ENCODE measurements at regions not wholly inside any gene's neighbourhood (a gene's known extent, or its start where the extent isn't known, plus 50 kb on each side); places are given as distances from the start of the nearest gene placed in this dataset.

- H3K27ac ChIP-seq (ENCODE audit: low read depth in 1 of 2, low read length in 2 of 2): no peak overlapping the region
- 36% methylated on average over 6 of the region's 6 CpGs for whole genome bisulfite sequencing
- no peak for DNase-seq (ENCODE audit: low spot score)
- no peaks in the 10 kb centered on the region for H3K9me3 ChIP-seq (ENCODE audit: control insufficient read depth in 4 of 4, low read length in 3 of 4)
- H3K4me1 ChIP-seq (ENCODE audit: control insufficient read depth in 4 of 4, insufficient read depth in 4 of 4, low read length in 3 of 4): no peaks in the 10 kb centered on the region
- no peaks in the 10 kb centered on the region for H3K36me3 ChIP-seq (ENCODE audit: control insufficient read depth in 4 of 4, insufficient read depth in 3 of 4, low read depth in 1 of 4, low read length in 3 of 4)
- H3K9ac ChIP-seq (ENCODE audit: low read depth in 1 of 2, low read length in 2 of 2): no peak overlapping the region
- H3K27me3 ChIP-seq (ENCODE audit: control insufficient read depth in 4 of 4, insufficient read depth in 4 of 4, low read length in 3 of 4): no peaks in the 10 kb centered on the region
- H3K4me3 ChIP-seq (ENCODE audit: low read depth in 1 of 3, low read length in 3 of 3): no peak overlapping the region
- TF ChIP-seq TAF1 (conservative IDR thresholded peaks at IDR 0.05) (no peak), MAX (IDR thresholded peaks at IDR 0.05) (no peak)
Measured at GRCh38 chr5:155136216-155136850, 122.8 kb downstream of the KIF4B start.

GRCh38 chr5:155137683-155138082 lies 124.1 kb downstream of the KIF4B start:
- TF ChIP-seq FOXA2 (IDR thresholded peaks at IDR 0.05): no peak
- no peak for TF ChIP-seq MAX (IDR thresholded peaks at IDR 0.05)
- TF ChIP-seq JUND (IDR thresholded peaks at IDR 0.05): no peak
- TF ChIP-seq HNF4G (IDR thresholded peaks at IDR 0.05): no peak
- no peak for TF ChIP-seq EGR1 (IDR thresholded peaks at IDR 0.05; ENCODE audit: low read depth in 2 of 2)
- no peak for TF ChIP-seq CTCF (IDR thresholded peaks at IDR 0.05; ENCODE audit: low read depth, low read length, missing input control)
- no peak for TF ChIP-seq TAF1 (conservative IDR thresholded peaks at IDR 0.05)
- no peak for TF ChIP-seq SP1 (IDR thresholded peaks at IDR 0.05)
- 68% methylated on average over 3 of the region's 3 CpGs for WGBS

GRCh38 chr5:155140646-155141045 lies 127.1 kb downstream of the KIF4B start:
- Histone ChIP-seq H3K9me3 (ENCODE audit: control insufficient read depth in 4 of 4, low read length in 3 of 4) (no peaks in the 10 kb centered on the region), H3K36me3 (ENCODE audit: control insufficient read depth in 4 of 4, insufficient read depth in 3 of 4, low read depth in 1 of 4, low read length in 3 of 4) (no peaks in the 10 kb centered on the region), H3K4me1 (ENCODE audit: control insufficient read depth in 4 of 4, insufficient read depth in 4 of 4, low read length in 3 of 4) (no peaks in the 10 kb centered on the region), H3K9ac (ENCODE audit: low read depth in 1 of 2, low read length in 2 of 2) (no peak overlapping the region), H3K27ac (ENCODE audit: low read depth in 1 of 2, low read length in 2 of 2) (no peak overlapping the region), H3K27me3 (ENCODE audit: control insufficient read depth in 4 of 4, insufficient read depth in 4 of 4, low read length in 3 of 4) (no peaks in the 10 kb centered on the region), H3K4me3 (ENCODE audit: low read depth in 1 of 3, low read length in 3 of 3) (no peak overlapping the region)
- WGBS: 93% methylated on average over 5 of the region's 5 CpGs
- no peak for DNase-seq (ENCODE audit: low spot score)
- TF ChIP-seq SP1 (IDR thresholded peaks at IDR 0.05) (no peak), CTCF (IDR thresholded peaks at IDR 0.05; ENCODE audit: low read depth, low read length, missing input control) (no peak), NR2F2 (IDR thresholded peaks at IDR 0.05) (no peak), RXRA (IDR thresholded peaks at IDR 0.05) (no peak), HNF4G (IDR thresholded peaks at IDR 0.05) (no peak), EGR1 (IDR thresholded peaks at IDR 0.05; ENCODE audit: low read depth in 2 of 2) (no peak), REST (IDR thresholded peaks at IDR 0.05) (no peak), YY1 (IDR thresholded peaks at IDR 0.05) (no peak), MAX (IDR thresholded peaks at IDR 0.05) (no peak), FOXA2 (IDR thresholded peaks at IDR 0.05) (no peak), GABPA (IDR thresholded peaks at IDR 0.05 in 1 of 2, conservative IDR thresholded peaks at IDR 0.05 in 1 of 2) (no peak), HNF4A (conservative IDR thresholded peaks at IDR 0.05) (no peak), RAD21 (IDR thresholded peaks at IDR 0.05) (no peak)

More at GRCh38 chr5:155137683-155138082, 124.1 kb downstream of the KIF4B start:
- H3K36me3 ChIP-seq (ENCODE audit: control insufficient read depth in 4 of 4, insufficient read depth in 3 of 4, low read depth in 1 of 4, low read length in 3 of 4): no peaks in the 10 kb centered on the region
- DNase-seq (ENCODE audit: low spot score): no peak
- H3K4me3 ChIP-seq (ENCODE audit: low read depth in 1 of 3, low read length in 3 of 3): no peak overlapping the region
- H3K9me3 ChIP-seq (ENCODE audit: control insufficient read depth in 4 of 4, low read length in 3 of 4): no peaks in the 10 kb centered on the region
- no peaks in the 10 kb centered on the region for H3K4me1 ChIP-seq (ENCODE audit: control insufficient read depth in 4 of 4, insufficient read depth in 4 of 4, low read length in 3 of 4)
- H3K9ac ChIP-seq (ENCODE audit: low read depth in 1 of 2, low read length in 2 of 2): no peak overlapping the region
- H3K27me3 ChIP-seq (ENCODE audit: control insufficient read depth in 4 of 4, insufficient read depth in 4 of 4, low read length in 3 of 4): no peaks in the 10 kb centered on the region
- H3K27ac ChIP-seq (ENCODE audit: low read depth in 1 of 2, low read length in 2 of 2): no peak overlapping the region

Data from liver (tissue), 8 donors.